ENCODE measurements at regions not wholly inside any gene's neighbourhood (a gene's known extent, or its start where the extent isn't known, plus 50 kb on each side); places are given as distances from the start of the nearest gene placed in this dataset.

GRCh38 chr10:31702005-31702404 is 226.6 kb downstream of the ARHGAP12 start:
- H3K4me3 ChIP-seq (ENCODE audit: low read length): no peak overlapping the region
- no peaks in the 10 kb centered on the region for H3K27me3 ChIP-seq (ENCODE audit: control insufficient read depth, insufficient read depth, low read length)
- DNase-seq: no peak
- H3K4me1 ChIP-seq (ENCODE audit: control insufficient read depth, insufficient read depth, low read length): peaks cover 66% of the 10 kb centered on the region
- peak overlapping the region; percentile 65 for H3K27ac ChIP-seq (ENCODE audit: low read length)
- WGBS (ENCODE audit: insufficient coverage): no CpG with 5 or more reads among the region's 2 CpGs
- H3K9me3 ChIP-seq (replicated peaks; ENCODE audit: control insufficient read depth, low read depth, low read length): no peaks in the 10 kb centered on the region
- H3K36me3 ChIP-seq (ENCODE audit: control insufficient read depth, insufficient read depth, low read length): no peaks in the 10 kb centered on the region

GRCh38 chr10:31701546-31701945 is 227.1 kb downstream of the ARHGAP12 start:
- Histone ChIP-seq H3K27me3 (ENCODE audit: control insufficient read depth, insufficient read depth, low read length) (no peaks in the 10 kb centered on the region), H3K9me3 (replicated peaks; ENCODE audit: control insufficient read depth, low read depth, low read length) (no peaks in the 10 kb centered on the region), H3K4me1 (ENCODE audit: control insufficient read depth, insufficient read depth, low read length) (peaks cover 64% of the 10 kb centered on the region), H3K27ac (ENCODE audit: low read length) (peak overlapping the region; percentile 65), H3K36me3 (ENCODE audit: control insufficient read depth, insufficient read depth, low read length) (no peaks in the 10 kb centered on the region), H3K4me3 (ENCODE audit: low read length) (no peak overlapping the region)
- WGBS (ENCODE audit: insufficient coverage): 33% methylated on average over 1 of the region's 5 CpGs
- no peak for DNase-seq

GRCh38 chr10:31700181-31700611 is 228.4 kb downstream of the ARHGAP12 start:
- peak; percentile 48 for DNase-seq
- Histone ChIP-seq H3K27me3 (ENCODE audit: control insufficient read depth, insufficient read depth, low read length) (no peaks in the 10 kb centered on the region), H3K9me3 (replicated peaks; ENCODE audit: control insufficient read depth, low read depth, low read length) (no peaks in the 10 kb centered on the region), H3K4me3 (ENCODE audit: low read length) (no peak overlapping the region), H3K4me1 (ENCODE audit: control insufficient read depth, insufficient read depth, low read length) (peaks cover 55% of the 10 kb centered on the region), H3K36me3 (ENCODE audit: control insufficient read depth, insufficient read depth, low read length) (no peaks in the 10 kb centered on the region), H3K27ac (ENCODE audit: low read length) (peak overlapping the region; percentile 98)
- WGBS (ENCODE audit: insufficient coverage): 68% methylated on average over 10 of the region's 11 CpGs

- H3K4me1 ChIP-seq (ENCODE audit: control insufficient read depth, insufficient read depth, low read length): peaks cover 63% of the 10 kb centered on the region
- peak; percentile 96 for DNase-seq
These were observed 230.3 kb downstream of the ARHGAP12 start for GRCh38 chr10:31698181-31698830.

GRCh38 chr10:31697271-31698180 is 231.1 kb downstream of the ARHGAP12 start:
- Histone ChIP-seq H3K27me3 (ENCODE audit: control insufficient read depth, insufficient read depth, low read length) (no peaks in the 10 kb centered on the region), H3K4me3 (ENCODE audit: low read length) (no peak overlapping the region), H3K36me3 (ENCODE audit: control insufficient read depth, insufficient read depth, low read length) (no peaks in the 10 kb centered on the region), H3K9me3 (replicated peaks; ENCODE audit: control insufficient read depth, low read depth, low read length) (no peaks in the 10 kb centered on the region), H3K27ac (ENCODE audit: low read length) (peak overlapping the region; percentile 98), H3K4me1 (ENCODE audit: control insufficient read depth, insufficient read depth, low read length) (peaks cover 63% of the 10 kb centered on the region)
- DNase-seq: peak; percentile 97
- 4% methylated on average over 17 of the region's 19 CpGs for WGBS (ENCODE audit: insufficient coverage)

More at GRCh38 chr10:31698181-31698830, 230.3 kb downstream of the ARHGAP12 start:
- Histone ChIP-seq H3K4me3 (ENCODE audit: low read length) (no peak overlapping the region), H3K36me3 (ENCODE audit: control insufficient read depth, insufficient read depth, low read length) (no peaks in the 10 kb centered on the region), H3K27me3 (ENCODE audit: control insufficient read depth, insufficient read depth, low read length) (no peaks in the 10 kb centered on the region), H3K9me3 (replicated peaks; ENCODE audit: control insufficient read depth, low read depth, low read length) (no peaks in the 10 kb centered on the region), H3K27ac (ENCODE audit: low read length) (peak overlapping the region; percentile 98)
- 19% methylated on average over 7 of the region's 11 CpGs for WGBS (ENCODE audit: insufficient coverage)

GRCh38 chr10:31694929-31695837 is 233.4 kb downstream of the ARHGAP12 start:
- WGBS (ENCODE audit: insufficient coverage): 94% methylated on average over 7 of the region's 14 CpGs
- Histone ChIP-seq H3K36me3 (ENCODE audit: control insufficient read depth, insufficient read depth, low read length) (no peaks in the 10 kb centered on the region), H3K4me3 (ENCODE audit: low read length) (no peak overlapping the region), H3K4me1 (ENCODE audit: control insufficient read depth, insufficient read depth, low read length) (peaks cover 45% of the 10 kb centered on the region), H3K27ac (ENCODE audit: low read length) (no peak overlapping the region), H3K27me3 (ENCODE audit: control insufficient read depth, insufficient read depth, low read length) (no peaks in the 10 kb centered on the region), H3K9me3 (replicated peaks; ENCODE audit: control insufficient read depth, low read depth, low read length) (peaks cover 3% of the 10 kb centered on the region)
- peak; percentile 47 for DNase-seq

- H3K9me3 ChIP-seq (replicated peaks; ENCODE audit: control insufficient read depth, low read depth, low read length): peaks cover 11% of the 10 kb centered on the region
- H3K27ac ChIP-seq (ENCODE audit: low read length): no peak overlapping the region
- no peak overlapping the region for H3K4me3 ChIP-seq (ENCODE audit: low read length)
- no peaks in the 10 kb centered on the region for H3K27me3 ChIP-seq (ENCODE audit: control insufficient read depth, insufficient read depth, low read length)
- H3K4me1 ChIP-seq (ENCODE audit: control insufficient read depth, insufficient read depth, low read length): peaks cover 35% of the 10 kb centered on the region
- DNase-seq: no peak
- 55% methylated on average over 4 of the region's 6 CpGs for WGBS (ENCODE audit: insufficient coverage)
- H3K36me3 ChIP-seq (ENCODE audit: control insufficient read depth, insufficient read depth, low read length): no peaks in the 10 kb centered on the region
These were observed 234.4 kb downstream of the ARHGAP12 start for GRCh38 chr10:31694126-31694685.

GRCh38 chr10:31693491-31693890 is 235.1 kb downstream of the ARHGAP12 start:
- peak; percentile 67 for DNase-seq
- H3K27ac ChIP-seq (ENCODE audit: low read length): no peak overlapping the region
- no peak overlapping the region for H3K4me3 ChIP-seq (ENCODE audit: low read length)
- no peaks in the 10 kb centered on the region for H3K27me3 ChIP-seq (ENCODE audit: control insufficient read depth, insufficient read depth, low read length)
- 43% methylated on average over 1 of the region's 6 CpGs for WGBS (ENCODE audit: insufficient coverage)
- peaks cover 29% of the 10 kb centered on the region for H3K4me1 ChIP-seq (ENCODE audit: control insufficient read depth, insufficient read depth, low read length)
- peaks cover 11% of the 10 kb centered on the region for H3K9me3 ChIP-seq (replicated peaks; ENCODE audit: control insufficient read depth, low read depth, low read length)
- H3K36me3 ChIP-seq (ENCODE audit: control insufficient read depth, insufficient read depth, low read length): no peaks in the 10 kb centered on the region

- Histone ChIP-seq H3K4me1 (ENCODE audit: control insufficient read depth, insufficient read depth, low read length) (no peaks in the 10 kb centered on the region), H3K27ac (ENCODE audit: low read length) (no peak overlapping the region), H3K9me3 (replicated peaks; ENCODE audit: control insufficient read depth, low read depth, low read length) (peaks cover 18% of the 10 kb centered on the region), H3K36me3 (ENCODE audit: control insufficient read depth, insufficient read depth, low read length) (no peaks in the 10 kb centered on the region), H3K4me3 (ENCODE audit: low read length) (no peak overlapping the region), H3K27me3 (ENCODE audit: control insufficient read depth, insufficient read depth, low read length) (no peaks in the 10 kb centered on the region)
- no peak for DNase-seq
- 80% methylated on average over 1 of the region's 1 CpG for WGBS (ENCODE audit: insufficient coverage)
These were observed 239.4 kb downstream of the ARHGAP12 start for GRCh38 chr10:31689233-31689632.
